ENCODE measurements at regions not wholly inside any gene's neighbourhood (a gene's known extent, or its start where the extent isn't known, plus 50 kb on each side); places are given as distances from the start of the nearest gene placed in this dataset.

DNA sequence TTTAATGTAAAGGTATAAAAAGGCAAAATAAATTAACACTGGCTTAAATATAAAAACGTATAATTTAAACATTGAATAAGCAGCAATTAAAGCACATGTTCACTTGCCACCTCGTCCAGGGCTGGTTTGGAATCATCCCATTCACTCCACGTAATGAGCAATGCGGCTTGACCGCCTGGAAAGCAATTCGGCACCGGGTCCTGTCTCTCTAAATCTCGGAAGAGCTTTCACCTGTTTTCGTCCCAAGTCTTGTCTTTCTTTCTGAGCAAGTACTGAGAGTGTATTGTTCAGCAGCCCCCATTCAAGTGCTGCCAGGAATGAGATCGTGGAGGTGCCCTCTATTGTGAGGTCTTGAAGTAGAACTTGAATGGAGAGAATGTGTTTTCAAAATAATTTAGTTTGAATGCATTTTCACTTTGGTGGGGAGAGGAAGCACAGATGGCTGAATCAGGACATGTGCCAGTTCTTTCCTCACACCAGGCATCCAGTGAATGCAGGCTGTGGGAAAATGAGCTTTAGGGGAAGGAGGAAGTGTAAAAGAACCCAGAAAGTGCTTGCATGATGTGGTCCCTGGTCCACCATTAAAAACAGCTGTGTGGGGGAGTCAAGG, 515.2 kb downstream of the REEP3 start:
- TF ChIP-seq, protein P1, sequence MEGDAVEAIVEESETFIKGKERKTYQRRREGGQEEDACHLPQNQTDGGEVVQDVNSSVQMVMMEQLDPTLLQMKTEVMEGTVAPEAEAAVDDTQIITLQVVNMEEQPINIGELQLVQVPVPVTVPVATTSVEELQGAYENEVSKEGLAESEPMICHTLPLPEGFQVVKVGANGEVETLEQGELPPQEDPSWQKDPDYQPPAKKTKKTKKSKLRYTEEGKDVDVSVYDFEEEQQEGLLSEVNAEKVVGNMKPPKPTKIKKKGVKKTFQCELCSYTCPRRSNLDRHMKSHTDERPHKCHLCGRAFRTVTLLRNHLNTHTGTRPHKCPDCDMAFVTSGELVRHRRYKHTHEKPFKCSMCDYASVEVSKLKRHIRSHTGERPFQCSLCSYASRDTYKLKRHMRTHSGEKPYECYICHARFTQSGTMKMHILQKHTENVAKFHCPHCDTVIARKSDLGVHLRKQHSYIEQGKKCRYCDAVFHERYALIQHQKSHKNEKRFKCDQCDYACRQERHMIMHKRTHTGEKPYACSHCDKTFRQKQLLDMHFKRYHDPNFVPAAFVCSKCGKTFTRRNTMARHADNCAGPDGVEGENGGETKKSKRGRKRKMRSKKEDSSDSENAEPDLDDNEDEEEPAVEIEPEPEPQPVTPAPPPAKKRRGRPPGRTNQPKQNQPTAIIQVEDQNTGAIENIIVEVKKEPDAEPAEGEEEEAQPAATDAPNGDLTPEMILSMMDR (conservative IDR thresholded peaks at IDR 0.05; ENCODE audit: low read depth, low read length) = no peak
- no peak for DNase-seq (ENCODE audit: low read depth)
- H3K4me3 ChIP-seq (ENCODE audit: low read depth, low read length) = no peak overlapping the region

DNA sequence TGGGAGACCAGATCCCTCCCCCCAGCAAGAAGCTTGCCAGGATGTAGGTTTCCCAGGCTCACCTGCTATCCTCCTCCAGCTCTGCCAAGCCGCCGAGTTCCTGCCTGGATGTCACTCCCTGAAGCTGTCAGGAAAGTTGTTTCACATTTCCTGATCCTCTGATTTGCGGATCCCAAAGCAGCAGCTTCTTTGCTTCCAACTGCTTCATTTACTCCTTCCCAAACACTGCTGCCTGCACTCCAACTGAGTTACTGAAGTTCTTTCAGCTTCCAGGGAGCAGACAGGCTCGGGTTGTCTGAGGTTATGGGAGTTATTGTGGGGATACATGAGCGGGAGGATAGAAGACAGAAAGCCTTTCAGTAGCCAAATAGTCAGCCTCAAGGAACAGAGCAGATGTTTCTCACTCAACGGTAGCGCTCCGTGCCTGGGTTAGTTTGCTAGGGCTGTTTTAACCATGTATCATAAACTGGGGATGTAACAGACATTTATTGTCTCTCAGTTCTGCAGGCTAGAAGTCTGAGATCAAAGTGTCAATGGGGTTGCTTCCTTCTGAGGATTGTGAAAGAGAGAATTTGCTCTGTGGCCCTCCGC, 516.0 kb downstream of the REEP3 start:
- DNase-seq (ENCODE audit: low read depth) = no peak
- TF ChIP-seq, protein P1 (conservative IDR thresholded peaks at IDR 0.05; ENCODE audit: low read depth, low read length) = no peak
- H3K4me3 ChIP-seq (ENCODE audit: low read depth, low read length) = no peak overlapping the region

GRCh38 chr10:64038107-64038506, 516.9 kb downstream of the REEP3 start:
- TF ChIP-seq, protein P1 (conservative IDR thresholded peaks at IDR 0.05; ENCODE audit: low read depth, low read length) = no peak
- no peak overlapping the region for H3K4me3 ChIP-seq (ENCODE audit: low read depth, low read length)
- DNase-seq (ENCODE audit: low read depth) = no peak

GRCh38 chr10:64039198-64039597, 518.0 kb downstream of the REEP3 start:
- DNase-seq (ENCODE audit: low read depth) = no peak
- no peak overlapping the region for H3K4me3 ChIP-seq (ENCODE audit: low read depth, low read length)
- TF ChIP-seq, protein P1 (conservative IDR thresholded peaks at IDR 0.05; ENCODE audit: low read depth, low read length) = no peak

DNA sequence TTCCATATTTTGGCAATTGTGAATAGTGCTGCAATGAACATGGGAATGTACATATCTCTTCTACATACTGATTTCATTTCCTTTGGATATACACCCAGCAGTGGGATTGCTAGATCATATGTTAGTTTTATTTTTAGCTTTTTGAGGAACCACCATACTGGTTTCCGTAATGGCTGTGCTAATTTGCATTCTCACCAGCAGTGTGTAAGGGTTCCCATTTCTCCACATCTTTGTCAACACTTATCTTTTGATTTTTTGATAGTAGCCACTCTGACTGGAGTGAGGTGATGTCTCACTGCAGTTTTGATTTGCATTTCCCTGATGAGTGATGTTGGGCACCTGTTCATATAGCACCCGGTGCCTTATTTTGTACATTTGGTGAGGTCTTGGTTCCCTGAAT, 519.6 kb downstream of the REEP3 start:
- peak overlapping the region; percentile 57 for H3K4me3 ChIP-seq (ENCODE audit: low read depth, low read length)
- no peak for DNase-seq (ENCODE audit: low read depth)
- TF ChIP-seq, protein P1 (conservative IDR thresholded peaks at IDR 0.05; ENCODE audit: low read depth, low read length) = no peak

DNA sequence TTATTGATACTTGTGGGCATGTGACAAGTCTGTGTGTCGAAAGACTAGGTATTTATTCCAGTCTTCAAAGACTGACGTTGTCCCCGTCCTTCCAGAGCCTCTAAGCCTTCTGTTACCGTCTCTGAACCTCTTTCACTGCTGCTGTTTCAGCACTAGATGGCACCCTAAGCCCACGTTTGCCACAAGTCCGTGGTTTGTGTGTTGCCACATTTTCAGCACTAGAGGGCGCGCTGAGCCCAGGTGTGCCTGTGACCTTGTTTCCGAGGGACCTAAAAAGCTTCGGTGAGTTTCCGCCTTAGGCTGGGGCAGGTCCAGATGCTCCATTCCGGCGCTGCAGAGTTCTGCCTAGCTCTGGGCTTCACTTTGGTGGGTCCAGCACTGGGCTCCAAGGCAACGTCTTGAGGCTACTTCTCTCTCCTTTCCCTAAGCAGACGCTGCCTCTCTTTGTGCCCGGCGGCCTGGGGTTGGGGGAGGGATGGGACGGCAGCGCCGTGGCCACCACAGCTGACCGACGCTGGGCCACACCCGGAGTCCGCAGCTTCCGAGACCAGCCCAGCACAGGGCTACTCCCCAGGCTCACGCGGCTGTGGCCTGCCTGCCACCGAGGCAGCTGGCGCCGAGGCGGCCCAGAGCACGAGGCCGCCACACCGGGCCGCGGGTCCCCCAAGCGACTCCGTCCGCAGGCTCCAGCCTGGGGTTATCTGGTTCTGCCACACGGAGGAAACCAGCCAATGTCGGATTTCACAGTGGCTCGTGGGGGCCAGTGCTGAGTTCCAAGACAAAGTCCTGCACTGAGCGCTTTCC, 520.2 kb downstream of the REEP3 start:
- TF ChIP-seq, protein P1 (conservative IDR thresholded peaks at IDR 0.05; ENCODE audit: low read depth, low read length) = peak; percentile 100
- H3K4me3 ChIP-seq (ENCODE audit: low read depth, low read length) = peak overlapping the region; percentile 57
- peak; percentile 44 for DNase-seq (ENCODE audit: low read depth)

All from epithelial cell of proximal tubule (primary cell).